GM12891 (cell line): ENCODE measurements at regions not wholly inside any gene's neighbourhood (a gene's known extent, or its start where the extent isn't known, plus 50 kb on each side); places are given as distances from the start of the nearest gene placed in this dataset.

ENCODE experiments used
- POLR2A ChIP-seq: IDR thresholded peaks from 2 replicates; pipeline ENCODE4 v1.6.1; 2011; ENCODE audit warnings: low read depth, low read length, control low read depth
- POLR2AphosphoS5 ChIP-seq: IDR thresholded peaks from 2 replicates; pipeline ENCODE4 v1.6.1; 2011; ENCODE audit warnings: low read depth, low read length, control low read depth
- TAF1 ChIP-seq: IDR thresholded peaks from 2 replicates; pipeline ENCODE4 v1.6.1; 2011; ENCODE audit warnings: low read depth, low read length, control low read depth

GRCh38 chr12:74339211-74339610, 198.4 kb upstream of the ATXN7L3B start:
- no peak for TF ChIP-seq TAF1
- no peak for TF ChIP-seq POLR2AphosphoS5
- no peak for TF ChIP-seq POLR2A
